ENCODE measurements at regions not wholly inside any gene's neighbourhood (a gene's known extent, or its start where the extent isn't known, plus 50 kb on each side); places are given as distances from the start of the nearest gene placed in this dataset.
A peak's percentile ranks its signal among the peaks of the same experiment; 100 is the strongest.

GRCh38 chr3:118626453-118626852, 408.2 kb downstream of the IGSF11 start:
- no peaks in the 10 kb centered on the region for H3K27me3 ChIP-seq (ENCODE audit: control insufficient read depth in 3 of 3, insufficient read depth in 3 of 3, low read length in 2 of 3)
- H3K27ac ChIP-seq (ENCODE audit: low read depth in 1 of 2, low read length in 1 of 2) = no peak overlapping the region
- DNase-seq (no peak), ATAC-seq (ENCODE audit: insufficient read depth, low FRiP score) (no peak)
- TF ChIP-seq CTCF (IDR thresholded peaks at IDR 0.05; ENCODE audit: control extremely low read depth, extremely low read depth) = no peak
- no peak overlapping the region for H3K4me3 ChIP-seq
- H3K9ac ChIP-seq (ENCODE audit: insufficient read depth in 1 of 2, low read length in 2 of 2) = no peak overlapping the region
- H3K9me3 ChIP-seq (ENCODE audit: control insufficient read depth in 4 of 4, insufficient read depth in 3 of 4, low read length in 3 of 4) = no peaks in the 10 kb centered on the region
- no peaks in the 10 kb centered on the region for H3K36me3 ChIP-seq (ENCODE audit: control insufficient read depth in 4 of 4, insufficient read depth in 4 of 4, low read length in 4 of 4)
- 61 to 73% methylated on average over 3 of the region's 3 CpGs for WGBS, 2 donors
- H3K4me1 ChIP-seq (ENCODE audit: control insufficient read depth in 5 of 5, insufficient read depth in 5 of 5, low read length in 5 of 5) = peaks cover 0 to 5% (median 0%) of the 10 kb centered on the region in 5 donors

GRCh38 chr3:118628704-118629341, 405.8 kb downstream of the IGSF11 start:
- Histone ChIP-seq H3K9me3 (ENCODE audit: control insufficient read depth in 4 of 4, insufficient read depth in 3 of 4, low read length in 3 of 4) (no peaks in the 10 kb centered on the region), H3K4me1 (ENCODE audit: control insufficient read depth in 5 of 5, insufficient read depth in 5 of 5, low read length in 5 of 5) (peaks cover 0 to 8% (median 0%) of the 10 kb centered on the region in 5 donors), H3K27ac (ENCODE audit: low read depth in 1 of 2, low read length in 1 of 2) (no peak overlapping the region), H3K36me3 (ENCODE audit: control insufficient read depth in 4 of 4, insufficient read depth in 4 of 4, low read length in 4 of 4) (no peaks in the 10 kb centered on the region), H3K9ac (ENCODE audit: insufficient read depth in 1 of 2, low read length in 2 of 2) (no peak overlapping the region), H3K4me3 (no peak overlapping the region), H3K27me3 (ENCODE audit: control insufficient read depth in 3 of 3, insufficient read depth in 3 of 3, low read length in 2 of 3) (no peaks in the 10 kb centered on the region)
- ATAC-seq (ENCODE audit: insufficient read depth, low FRiP score) (peak; percentile 72), DNase-seq (peak; percentile 80 to 93 (median 89))
- TF ChIP-seq CTCF (IDR thresholded peaks at IDR 0.05; ENCODE audit: control extremely low read depth, extremely low read depth) = no peak
- WGBS, 2 donors = 14 to 18% methylated on average over 8 of the region's 8 CpGs

- WGBS, 2 donors = 86 to 91% methylated on average over 2 of the region's 2 CpGs
- Histone ChIP-seq H3K27me3 (ENCODE audit: control insufficient read depth in 3 of 3, insufficient read depth in 3 of 3, low read length in 2 of 3) (no peaks in the 10 kb centered on the region), H3K9me3 (ENCODE audit: control insufficient read depth in 4 of 4, insufficient read depth in 3 of 4, low read length in 3 of 4) (no peaks in the 10 kb centered on the region), H3K9ac (ENCODE audit: insufficient read depth in 1 of 2, low read length in 2 of 2) (no peak overlapping the region), H3K27ac (ENCODE audit: low read depth in 1 of 2, low read length in 1 of 2) (no peak overlapping the region), H3K4me3 (no peak overlapping the region), H3K36me3 (ENCODE audit: control insufficient read depth in 4 of 4, insufficient read depth in 4 of 4, low read length in 4 of 4) (no peaks in the 10 kb centered on the region), H3K4me1 (ENCODE audit: control insufficient read depth in 5 of 5, insufficient read depth in 5 of 5, low read length in 5 of 5) (peaks cover 0 to 8% (median 0%) of the 10 kb centered on the region in 5 donors)
- DNase-seq (no peak), ATAC-seq (ENCODE audit: insufficient read depth, low FRiP score) (no peak)
- no peak for TF ChIP-seq CTCF (IDR thresholded peaks at IDR 0.05; ENCODE audit: control extremely low read depth, extremely low read depth)
These were observed 404.8 kb downstream of the IGSF11 start for GRCh38 chr3:118629821-118630220.

- Histone ChIP-seq H3K27me3 (ENCODE audit: control insufficient read depth in 3 of 3, insufficient read depth in 3 of 3, low read length in 2 of 3) (no peaks in the 10 kb centered on the region), H3K9me3 (ENCODE audit: control insufficient read depth in 4 of 4, insufficient read depth in 3 of 4, low read length in 3 of 4) (no peaks in the 10 kb centered on the region), H3K27ac (ENCODE audit: low read depth in 1 of 2, low read length in 1 of 2) (no peak overlapping the region), H3K36me3 (ENCODE audit: control insufficient read depth in 4 of 4, insufficient read depth in 4 of 4, low read length in 4 of 4) (no peaks in the 10 kb centered on the region), H3K4me1 (ENCODE audit: control insufficient read depth in 5 of 5, insufficient read depth in 5 of 5, low read length in 5 of 5) (peaks cover 0 to 18% (median 0%) of the 10 kb centered on the region in 5 donors), H3K9ac (ENCODE audit: insufficient read depth in 1 of 2, low read length in 2 of 2) (no peak overlapping the region), H3K4me3 (no peak overlapping the region)
- no peak for TF ChIP-seq CTCF (IDR thresholded peaks at IDR 0.05; ENCODE audit: control extremely low read depth, extremely low read depth)
- DNase-seq (peak; percentile 18 to 61 (median 56)), ATAC-seq (ENCODE audit: insufficient read depth, low FRiP score) (no peak)
- WGBS, 2 donors = 51 to 72% methylated on average over 1 of the region's 1 CpG
These were observed 398.9 kb downstream of the IGSF11 start for GRCh38 chr3:118635711-118636110.
